T-helper 2 cell treated with Interferon-gamma antibody and Interleukin-4, amounts not matched to agents 100 ng/mL and 5 ng/mL, for 36 hours (primary cell): ENCODE measurements at regions not wholly inside any gene's neighbourhood (a gene's known extent, or its start where the extent isn't known, plus 50 kb on each side); places are given as distances from the start of the nearest gene placed in this dataset.

ENCODE experiments used
- intact Hi-C: fragments of 100-400 bp; cut with micrococcal nuclease; formaldehyde crosslinking; loops from one replicate; pipeline ENCODE4 v1.15.1; 2023

DNA sequence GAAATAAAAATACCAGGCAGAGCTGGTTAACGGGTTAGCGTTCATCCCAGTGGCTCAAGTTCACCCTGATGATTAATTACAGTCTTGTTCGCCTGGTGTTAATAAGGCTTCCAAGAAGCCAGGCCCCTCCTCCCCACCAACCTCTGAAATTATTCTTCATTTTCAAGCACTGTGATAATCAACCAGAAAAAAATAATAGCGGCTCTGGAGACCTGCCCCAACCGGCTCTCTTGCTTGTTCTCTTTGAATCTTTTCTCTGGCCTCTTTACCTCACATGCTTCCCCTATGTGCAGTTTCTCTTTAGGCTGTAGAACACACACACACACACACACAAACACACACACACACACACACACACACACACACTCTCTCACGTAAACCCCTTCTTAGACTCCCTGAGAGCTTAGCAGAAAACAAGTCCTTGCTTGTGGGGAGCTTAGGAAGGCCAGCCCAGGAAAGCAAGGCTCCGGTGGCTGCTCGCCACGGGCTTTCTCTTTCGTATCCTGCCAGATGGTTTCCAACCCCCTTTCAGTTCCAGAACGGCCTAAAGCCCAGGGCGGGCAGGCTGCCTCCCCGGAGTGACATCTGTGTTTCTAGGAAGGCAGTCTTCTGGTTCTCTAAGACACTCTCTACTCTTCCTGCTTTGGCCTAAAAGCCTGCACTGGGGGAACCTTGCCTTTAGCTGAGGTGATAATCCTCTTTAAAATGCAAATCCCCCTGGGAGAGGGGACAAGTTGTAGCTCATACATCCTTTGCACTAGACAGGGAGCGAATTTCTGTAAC lies 106.4 kb upstream of the SESN3 start:
- intact Hi-C loops = loop anchor here (2.0 to 10.0 kb wide), 4 partner anchors 83 to 367 kb away; partner anchors contain the start of gene SESN3

DNA sequence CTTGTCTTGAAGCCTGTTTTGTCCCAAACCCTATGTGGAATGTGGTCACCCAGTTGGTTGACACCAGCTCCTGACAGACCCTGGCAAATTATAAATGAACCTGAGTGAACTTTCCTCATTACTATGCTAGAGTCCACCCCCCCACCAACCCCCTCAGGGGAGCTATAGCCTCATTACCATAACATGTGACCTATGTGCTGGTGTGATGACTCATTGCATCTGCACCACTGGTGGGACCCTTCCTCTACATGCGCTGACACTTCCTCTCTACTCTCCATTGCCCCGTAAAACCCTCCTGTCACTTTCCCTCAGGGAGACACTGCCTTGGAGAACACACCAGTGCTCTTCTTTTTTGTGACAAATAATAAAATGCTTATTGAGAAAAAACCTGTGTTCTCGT lies 105.0 kb upstream of the SESN3 start:
- intact Hi-C loops = loop anchor here (2.0 to 10.0 kb wide), 4 partner anchors 81 to 369 kb away; partner anchors contain the start of gene SESN3

DNA sequence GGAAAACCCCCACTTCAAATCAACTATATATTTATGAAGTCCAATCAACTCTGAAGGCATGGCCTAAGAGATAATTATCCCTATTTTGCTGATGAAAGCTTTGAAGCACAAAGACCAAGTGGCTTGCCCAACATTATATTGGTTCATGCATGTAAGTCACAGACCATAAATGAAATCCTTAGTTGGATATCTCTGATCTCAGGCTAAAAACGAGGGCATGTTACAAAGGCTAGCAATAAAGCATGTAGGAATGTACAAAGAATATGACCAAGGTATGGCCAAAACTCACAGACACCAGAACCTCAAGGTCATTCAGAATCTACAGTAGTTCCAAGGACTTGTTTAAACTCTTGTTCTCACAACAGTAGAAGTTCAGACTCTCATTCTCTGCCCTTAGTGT lies 100.2 kb upstream of the SESN3 start:
- intact Hi-C loops = loop anchor here (10.0 kb wide), 2 partner anchors 176 to 374 kb away; no protein-coding TSS in a partner anchor

DNA sequence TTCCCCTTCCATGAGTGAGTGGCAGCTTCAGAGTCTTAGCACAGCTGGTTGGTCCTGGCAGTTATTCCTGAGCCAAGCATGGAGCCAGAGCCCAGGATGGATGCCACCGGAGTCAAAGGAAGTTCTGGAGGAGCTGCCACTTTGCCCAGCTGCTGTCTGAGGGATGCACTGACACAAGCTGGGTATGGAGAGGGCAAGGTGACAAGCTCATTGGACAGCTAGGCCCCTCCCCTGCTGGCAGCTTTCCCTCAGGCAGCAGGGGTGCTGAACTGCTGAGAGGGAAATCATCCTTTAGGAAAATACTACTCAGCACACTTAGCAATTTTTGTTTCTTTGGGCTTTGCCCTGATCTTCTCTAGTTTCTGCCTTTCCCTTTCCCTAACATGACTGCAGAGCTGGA lies 99.3 kb upstream of the SESN3 start:
- intact Hi-C loops = loop anchor here (10.0 kb wide), 2 partner anchors 176 to 374 kb away; no protein-coding TSS in a partner anchor

DNA sequence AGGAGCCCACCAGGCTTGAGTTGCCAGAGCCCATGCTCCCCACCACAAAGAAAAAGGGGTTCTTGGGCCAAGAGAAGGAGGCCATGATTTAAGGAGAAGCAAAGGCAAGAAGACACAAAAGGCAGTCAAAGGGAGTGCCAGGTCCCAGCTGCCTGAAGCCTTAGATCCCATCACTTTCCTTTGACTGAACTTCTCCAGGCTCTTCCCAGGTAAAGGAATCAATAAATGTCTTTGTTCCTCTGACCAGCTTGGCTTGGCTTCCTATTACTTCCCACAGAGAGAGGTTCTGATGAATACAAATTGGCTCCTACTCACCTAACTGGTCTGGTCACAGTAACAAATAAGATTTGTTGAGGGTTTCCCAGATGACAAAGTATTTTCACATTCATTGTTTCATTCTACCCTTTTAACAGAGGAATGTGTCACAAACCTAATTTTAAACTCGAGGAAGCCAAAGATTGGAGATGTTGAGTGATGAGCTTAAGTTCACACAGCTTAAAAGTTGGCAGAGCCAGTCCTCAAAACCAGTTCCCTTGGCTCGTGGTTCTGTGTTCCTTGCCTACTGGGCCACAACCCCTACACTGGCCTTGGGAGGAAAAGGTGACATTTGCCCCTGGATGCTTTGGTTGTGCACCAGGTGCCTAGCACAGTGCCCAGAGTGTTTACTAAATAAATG lies 96.4 kb upstream of the SESN3 start:
- intact Hi-C loops = no loop called here

DNA sequence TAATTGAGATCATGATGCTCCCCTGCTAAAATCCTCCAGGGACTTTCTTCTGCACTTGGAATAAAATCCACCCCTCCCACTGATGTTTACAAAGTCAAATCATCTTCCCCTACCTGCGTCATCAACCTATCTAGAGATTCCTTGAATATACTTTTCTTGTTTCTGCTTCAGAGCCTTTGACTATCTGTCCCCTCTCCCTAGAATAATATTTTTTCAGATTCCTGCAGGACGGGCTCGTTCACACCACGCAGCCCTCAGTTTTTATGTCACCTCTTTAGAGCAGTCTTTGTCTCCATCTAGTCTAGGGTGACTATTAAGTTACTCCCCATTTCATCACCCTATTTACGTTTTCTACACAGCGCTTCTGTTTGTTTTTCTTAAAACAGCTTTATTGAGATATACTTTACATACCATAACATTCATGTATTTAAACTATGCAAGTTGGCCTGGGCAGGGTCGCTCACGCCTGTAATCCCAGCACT lies 94.8 kb upstream of the SESN3 start:
- intact Hi-C loops = no loop called here

DNA sequence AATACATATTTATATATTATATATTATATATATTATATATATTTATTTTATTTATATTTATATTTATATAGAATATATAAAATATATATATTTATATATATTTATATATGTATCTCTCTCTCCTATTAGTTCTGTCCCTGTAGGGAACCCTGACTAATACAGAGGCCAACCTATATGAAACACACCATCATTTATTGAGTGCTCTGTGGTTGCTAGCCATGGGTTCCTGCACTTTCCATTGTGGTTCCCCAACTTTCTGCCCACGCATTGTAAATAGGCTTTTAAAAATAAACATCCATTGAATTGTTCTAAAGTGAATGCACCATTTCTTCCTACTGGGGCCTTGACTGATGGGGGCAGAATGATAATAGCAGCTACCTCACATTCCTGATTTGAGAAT lies 93.8 kb upstream of the SESN3 start:
- intact Hi-C loops = no loop called here

DNA sequence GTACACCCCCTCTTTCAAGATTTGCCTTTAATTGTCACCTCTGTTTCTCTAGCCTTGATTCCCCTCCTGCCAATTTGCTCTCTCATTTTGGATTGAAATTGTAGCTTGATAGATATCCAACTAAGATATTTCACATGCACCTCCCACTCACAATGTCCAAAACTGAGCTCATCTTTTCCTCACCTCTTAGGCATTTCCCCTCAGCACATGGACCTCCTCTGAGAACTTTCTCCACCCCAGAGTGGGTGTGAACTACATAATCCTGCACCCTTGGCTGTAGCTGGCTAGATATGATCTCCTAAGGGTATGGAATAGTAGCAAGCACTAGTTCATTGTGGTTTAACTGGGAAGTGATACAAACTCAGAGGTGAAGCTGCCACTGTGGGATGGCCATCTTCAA lies 91.5 kb upstream of the SESN3 start:
- intact Hi-C loops = no loop called here

DNA sequence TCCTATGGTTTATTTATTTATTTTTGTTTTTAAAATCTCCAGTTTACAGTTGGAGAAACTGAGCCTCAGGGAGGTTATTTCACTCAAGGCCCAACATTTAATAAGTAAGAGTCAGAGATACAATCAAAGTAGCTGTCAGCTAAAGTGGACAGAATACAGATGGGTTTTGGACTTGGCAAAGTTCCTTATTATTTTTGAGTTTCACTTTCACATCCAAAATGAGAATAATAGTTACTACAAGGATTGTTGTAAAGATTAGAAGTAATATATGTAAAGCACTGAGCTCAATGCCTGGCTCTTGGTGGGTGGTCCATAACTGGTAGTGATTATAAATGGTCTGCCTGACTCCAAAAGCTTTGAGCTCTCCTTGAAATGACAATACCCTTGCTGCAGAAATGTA lies 87.5 kb upstream of the SESN3 start:
- intact Hi-C loops = no loop called here

DNA sequence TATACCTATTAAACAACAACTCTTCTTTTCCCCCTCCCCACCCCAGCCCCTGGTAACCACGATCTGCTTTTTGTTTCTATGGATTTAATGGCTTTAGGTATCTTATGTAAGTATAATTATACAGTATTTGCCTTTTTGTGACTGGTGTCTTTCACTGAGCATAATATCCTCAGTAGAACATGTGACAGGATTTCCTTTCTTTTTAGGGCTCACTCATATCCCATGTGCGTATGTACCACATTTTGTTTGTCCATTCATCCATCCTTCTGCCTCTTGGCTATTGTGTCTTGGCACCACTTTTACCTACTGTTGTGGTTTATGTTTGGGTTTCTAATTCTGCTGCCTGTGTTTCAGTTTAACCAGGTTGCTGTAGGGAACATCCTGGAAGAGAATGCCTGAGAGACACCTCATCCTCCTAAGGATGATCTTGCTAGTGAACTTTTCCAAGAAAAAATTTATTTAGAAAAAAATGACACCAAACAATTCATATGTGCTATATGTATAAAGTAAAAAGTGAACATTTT lies 77.6 kb upstream of the SESN3 start:
- intact Hi-C loops = no loop called here

DNA sequence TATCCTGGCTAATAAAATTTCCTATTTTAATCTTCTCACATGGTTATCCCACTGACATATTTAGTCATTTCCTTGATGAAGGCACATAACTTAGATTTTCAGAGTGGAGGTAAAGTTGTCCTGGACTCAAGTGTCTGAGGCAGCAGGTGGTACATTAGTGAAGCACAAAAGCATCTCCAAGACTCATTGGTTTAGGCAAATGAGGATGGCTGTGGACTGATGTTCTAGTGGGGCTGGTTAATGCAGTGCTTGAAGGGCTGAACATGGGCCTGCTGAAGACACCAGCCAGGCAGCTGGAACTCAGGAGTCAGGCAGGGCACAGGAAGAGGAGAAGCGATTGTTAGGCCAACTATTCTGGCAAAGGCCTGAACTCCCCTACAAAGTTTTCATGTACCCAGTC lies 76.3 kb upstream of the SESN3 start:
- intact Hi-C loops = no loop called here

DNA sequence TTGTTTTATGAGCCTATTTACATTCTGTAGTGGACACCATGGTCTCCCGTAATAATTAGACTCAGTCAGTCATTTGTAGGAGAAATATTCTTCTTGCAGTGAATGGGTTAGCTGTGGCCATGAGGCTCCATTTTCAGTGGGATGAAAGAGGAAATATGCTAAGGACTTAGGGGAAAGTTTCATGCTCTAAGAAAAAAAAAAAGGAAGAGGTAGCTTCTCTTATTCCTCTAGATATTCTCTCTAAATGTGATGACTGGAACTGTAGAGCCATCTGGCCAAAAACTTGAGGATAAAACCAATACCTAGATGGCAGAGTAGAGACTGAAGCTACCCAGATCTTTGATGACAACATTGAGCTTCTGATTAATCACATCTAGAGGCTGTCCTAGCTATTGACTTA lies 75.8 kb upstream of the SESN3 start:
- intact Hi-C loops = no loop called here

DNA sequence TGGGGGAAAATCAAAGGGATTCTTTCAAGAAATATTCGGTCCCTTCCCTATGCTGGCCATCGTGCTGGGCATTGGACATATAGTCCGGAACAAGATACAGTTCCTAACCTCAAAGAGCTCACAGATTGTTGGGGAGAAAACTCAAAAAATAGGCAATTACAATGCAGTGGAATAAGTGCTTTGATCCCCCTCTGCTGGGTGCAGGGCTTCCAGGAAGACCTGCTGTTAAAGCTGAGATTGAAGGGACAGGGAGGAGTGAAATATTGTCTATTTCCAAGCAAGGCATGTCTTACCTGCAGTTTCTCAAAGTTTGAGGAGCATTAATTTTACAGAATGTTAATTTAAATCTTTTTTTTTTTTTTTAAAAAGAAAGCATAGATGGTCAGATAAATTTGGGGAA lies 75.1 kb upstream of the SESN3 start:
- intact Hi-C loops = no loop called here

DNA sequence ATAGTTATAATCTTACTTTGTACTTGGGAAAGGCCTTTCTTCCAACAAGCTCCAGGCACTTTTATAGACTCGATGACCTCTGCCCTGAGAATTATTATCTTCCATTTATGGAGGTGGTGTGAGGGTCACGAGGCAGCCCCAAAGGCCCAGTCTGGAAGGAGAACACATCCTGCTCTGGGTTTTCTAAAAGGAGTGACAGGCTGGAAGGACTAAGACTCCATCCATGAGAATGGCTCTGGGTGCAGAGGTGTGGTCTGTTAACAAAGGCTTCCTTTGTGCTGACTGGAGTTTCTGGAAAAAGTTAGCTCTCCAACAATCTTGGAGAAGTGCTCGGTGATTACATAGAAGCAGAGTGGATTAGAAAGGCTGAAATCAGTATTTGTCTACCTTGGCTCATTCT lies 74.7 kb upstream of the SESN3 start:
- intact Hi-C loops = no loop called here

DNA sequence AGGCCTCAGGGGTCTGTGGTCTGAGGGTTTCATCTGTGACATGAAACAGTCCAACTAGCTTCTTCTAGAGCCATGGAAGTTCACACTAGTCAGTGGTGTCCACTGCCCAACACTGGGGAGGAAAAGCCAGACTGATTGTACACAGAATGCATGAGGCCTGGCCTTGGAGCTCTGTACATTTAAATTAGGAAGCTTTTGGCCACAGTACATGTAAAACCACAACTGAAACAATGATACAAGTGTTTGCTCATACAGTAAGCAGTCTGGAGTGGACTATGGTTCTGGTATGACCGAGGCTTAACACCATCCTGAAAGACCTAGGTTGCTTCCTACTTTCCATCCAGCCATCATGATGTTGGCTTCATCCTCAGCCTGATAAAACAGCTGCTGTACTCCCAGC lies 73.8 kb upstream of the SESN3 start:
- intact Hi-C loops = no loop called here

DNA sequence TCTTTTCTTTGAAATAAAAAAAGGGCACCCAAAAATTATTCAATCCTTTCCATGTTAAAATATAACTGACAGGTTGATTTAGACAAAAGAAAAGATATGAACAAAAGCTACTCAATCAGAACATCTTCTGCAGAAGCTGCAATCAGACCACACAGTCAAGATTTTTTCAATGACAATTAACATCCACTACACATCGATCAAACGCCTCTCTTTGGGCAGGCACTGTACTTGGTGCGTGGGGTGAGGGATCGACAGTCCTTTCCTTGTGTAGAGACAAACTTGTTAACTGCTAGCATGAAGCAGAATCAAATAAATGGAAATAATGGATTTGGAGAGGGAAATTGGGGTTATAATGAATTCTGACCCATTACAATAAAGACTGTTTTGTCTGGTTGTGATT lies 71.2 kb upstream of the SESN3 start:
- intact Hi-C loops = no loop called here

DNA sequence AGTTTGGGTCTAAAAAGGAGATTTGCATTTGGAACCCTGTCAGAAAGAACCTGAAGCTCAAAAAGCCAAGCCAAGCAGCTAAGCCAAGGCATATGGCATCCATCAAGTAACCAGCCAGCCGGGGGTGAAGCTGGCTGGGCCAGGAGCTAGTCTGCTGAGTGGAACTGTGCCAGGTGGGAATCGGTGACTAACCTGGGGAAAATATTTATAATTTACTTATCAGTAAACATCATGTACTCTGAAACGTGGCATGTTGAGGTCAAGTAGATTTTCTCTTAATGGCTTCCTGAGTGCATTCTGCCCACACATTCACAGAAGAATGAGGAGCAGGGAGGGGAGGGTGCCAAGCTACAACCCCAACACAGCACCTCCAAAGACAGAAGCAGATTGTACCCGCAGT lies 70.5 kb upstream of the SESN3 start:
- intact Hi-C loops = no loop called here

DNA sequence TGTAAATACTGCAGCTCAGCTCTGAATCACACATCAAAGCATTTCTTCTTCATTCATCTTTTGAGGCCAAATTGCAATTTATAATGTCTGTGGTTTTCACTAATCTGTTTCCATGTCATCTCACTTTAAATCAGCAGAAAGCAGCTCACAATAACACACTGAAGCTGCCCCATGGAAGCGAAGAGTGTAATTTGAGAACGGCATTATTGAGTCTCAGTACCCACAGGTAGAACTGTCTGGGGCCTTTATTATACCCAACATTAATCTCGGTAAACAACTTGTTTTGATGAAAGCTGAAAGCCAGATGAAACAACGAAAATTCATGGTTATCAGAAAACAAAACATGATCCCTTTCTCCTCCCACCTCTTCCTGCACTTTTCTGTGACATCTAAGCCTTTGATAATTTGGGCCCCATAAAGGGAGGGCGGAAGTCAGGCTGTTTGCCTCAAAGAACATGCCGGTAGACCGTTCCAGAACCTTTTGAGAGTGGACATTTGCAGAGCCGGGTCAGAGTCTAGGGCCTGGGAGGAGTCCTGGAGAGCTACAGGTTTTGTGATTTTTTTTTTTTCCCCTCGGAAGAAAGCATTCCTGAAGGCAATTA lies 68.2 kb upstream of the SESN3 start:
- intact Hi-C loops = no loop called here

DNA sequence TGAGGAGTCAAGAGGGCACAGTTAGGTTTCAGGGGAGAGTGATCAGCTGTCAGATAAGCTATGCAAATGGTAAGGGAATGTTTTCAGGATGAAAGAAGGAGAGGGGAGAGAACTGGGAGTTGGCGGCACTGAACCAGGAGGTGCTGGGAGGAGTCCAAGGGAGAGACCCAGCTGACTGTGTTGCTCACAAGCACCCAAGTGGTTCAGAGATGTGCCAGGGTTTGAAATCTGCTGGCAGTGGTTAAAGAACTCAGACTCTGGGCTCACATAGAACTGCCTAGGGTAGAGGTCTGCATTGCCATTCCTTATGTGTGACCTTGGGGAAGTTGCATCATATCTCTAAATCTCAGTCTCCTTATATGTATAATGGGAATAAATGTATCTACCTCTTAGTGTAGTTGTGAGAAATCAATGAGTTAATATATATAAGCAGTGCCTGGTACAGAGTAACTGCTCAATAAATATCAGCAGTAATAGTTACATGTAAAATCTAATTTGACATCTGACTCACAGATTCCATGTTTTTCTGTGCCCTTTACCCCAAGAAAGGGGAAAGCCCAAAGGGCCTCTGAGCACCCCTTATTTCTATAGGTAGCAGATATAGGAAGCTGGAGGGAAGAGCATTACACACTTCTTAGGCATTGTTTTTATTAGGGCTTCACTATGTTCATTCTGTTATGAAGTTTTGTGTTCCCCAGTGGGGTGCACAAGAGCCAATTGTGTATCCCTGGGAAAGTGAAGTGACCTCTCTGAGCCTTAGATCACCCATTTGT lies 66.9 kb upstream of the SESN3 start:
- intact Hi-C loops = no loop called here

DNA sequence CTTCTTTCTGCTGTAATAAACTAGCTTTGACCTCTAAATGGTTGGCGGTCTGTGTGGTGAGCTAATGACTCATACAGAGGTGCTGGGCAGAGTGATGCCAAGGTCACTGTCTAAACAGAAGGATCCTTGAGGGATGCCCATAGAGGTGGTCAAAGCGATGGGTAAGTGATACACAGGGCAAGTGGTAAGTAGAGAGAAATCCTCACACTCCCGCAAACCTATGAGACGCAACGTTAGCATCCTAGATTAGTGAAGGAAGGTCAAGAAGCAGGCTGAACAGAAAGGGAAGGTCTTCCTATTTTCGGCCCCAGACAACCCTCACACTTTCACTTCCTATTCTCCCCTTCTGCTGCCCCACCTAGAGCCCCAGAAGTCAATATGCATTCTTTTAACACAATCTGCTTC lies 65.6 kb upstream of the SESN3 start:
- intact Hi-C loops = no loop called here

DNA sequence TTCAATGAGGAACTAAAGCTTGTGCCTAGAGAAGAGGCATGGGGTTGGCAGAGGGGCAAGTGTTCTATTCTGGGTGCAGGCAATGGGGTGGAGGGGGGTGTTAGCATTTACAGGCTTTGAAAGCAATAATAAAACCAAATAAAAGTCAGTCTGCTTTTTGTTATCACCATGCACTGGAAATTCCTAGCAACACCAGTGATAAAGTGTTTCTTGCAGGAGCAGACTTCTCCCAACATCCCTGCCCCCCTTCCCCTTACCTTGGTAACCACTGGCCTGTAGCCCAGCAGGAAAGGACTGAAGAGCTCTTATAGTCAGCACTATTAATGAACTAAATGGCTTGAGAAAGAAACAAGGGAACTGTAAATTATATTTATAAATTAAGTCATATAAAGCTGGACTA lies 65.2 kb upstream of the SESN3 start:
- intact Hi-C loops = no loop called here
